ENCODE measurements at regions not wholly inside any gene's neighbourhood (a gene's known extent, or its start where the extent isn't known, plus 50 kb on each side); places are given as distances from the start of the nearest gene placed in this dataset.
"Not testable (repeated sequence)": the region's sequence is repeated elsewhere in the genome, so short reads cannot be mapped to it uniquely, and the experiment has no call there.

DNA sequence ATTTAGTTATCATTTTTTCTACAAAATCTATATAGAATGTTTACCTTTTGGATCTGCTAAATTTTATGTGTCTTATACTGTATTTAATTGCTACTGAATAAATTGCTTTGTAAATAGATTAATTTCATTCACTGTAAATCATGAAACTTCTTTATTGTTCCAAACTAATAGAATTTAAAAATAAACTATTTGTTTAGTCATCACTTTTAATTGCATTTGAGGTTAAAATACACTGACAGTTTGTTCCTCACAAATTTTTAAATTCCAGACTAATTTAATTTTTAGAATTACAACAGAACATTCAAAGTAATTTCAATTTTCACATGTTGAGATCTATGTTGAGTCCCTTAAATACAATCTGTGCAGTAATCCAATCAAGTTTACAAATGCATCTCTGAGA lies 1633.2 kb upstream of the NUDT12 start:
- ATAC-seq = no peak
- Mint-ChIP-seq H3K36me3 (no peaks in the 10 kb centered on the region), H3K27ac (no peak overlapping the region)

GRCh38 chr5:105172918-105173317 lies 1610.3 kb upstream of the NUDT12 start:
- ATAC-seq = no peak
- no peaks in the 10 kb centered on the region for H3K4me1 Mint-ChIP-seq
- peaks cover 2 to 28% (median 11%) of the 10 kb centered on the region in 9 donors for H3K9me3 Mint-ChIP-seq
- no peaks in the 10 kb centered on the region for H3K36me3 Mint-ChIP-seq
- DNase-seq = no peak
- POLR2A ChIA-PET = no interaction called here
- H3K27me3 Mint-ChIP-seq = no peaks in the 10 kb centered on the region
- H3K4me3 Mint-ChIP-seq = no peak overlapping the region
- no peak overlapping the region for H3K27ac Mint-ChIP-seq

More for the DNA sequence above, 1633.2 kb upstream of the NUDT12 start:
- Mint-ChIP-seq H3K27me3 (no peaks in the 10 kb centered on the region), H3K4me1 (no peaks in the 10 kb centered on the region), H3K4me3 (no peak overlapping the region), H3K9me3 (peaks cover 0 to 22% (median 6%) of the 10 kb centered on the region in 9 donors)
- DNase-seq = no peak
- POLR2A ChIA-PET = no interaction called here

GRCh38 chr5:105168806-105169205 lies 1606.2 kb upstream of the NUDT12 start:
- Mint-ChIP-seq H3K27me3 (no peaks in the 10 kb centered on the region), H3K36me3 (no peaks in the 10 kb centered on the region), H3K27ac (no peak overlapping the region), H3K9me3 (peaks cover 2 to 46% (median 13%) of the 10 kb centered on the region in 9 donors), H3K4me1 (no peaks in the 10 kb centered on the region), H3K4me3 (no peak overlapping the region)
- no peak for ATAC-seq
- no peak for DNase-seq
- POLR2A ChIA-PET = no interaction called here

DNA sequence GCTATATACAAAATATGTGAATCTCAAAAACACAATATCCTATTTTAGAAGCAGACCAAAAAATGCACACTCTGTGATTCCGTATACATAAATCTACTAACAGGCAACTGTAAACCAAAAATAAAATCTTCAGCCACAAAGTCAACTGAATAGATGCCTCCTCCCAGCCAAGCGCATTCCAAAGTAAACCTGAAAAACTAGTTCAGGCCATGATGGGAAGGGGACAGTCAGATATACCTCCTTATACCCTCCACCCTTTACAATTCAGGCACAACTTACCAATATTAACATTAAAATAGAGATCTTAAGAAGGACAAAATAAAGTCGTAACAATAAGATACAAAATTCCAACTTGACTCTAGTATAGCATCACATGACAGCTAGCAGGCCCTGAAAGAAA lies 1604.5 kb upstream of the NUDT12 start:
- ATAC-seq = no peak
- Mint-ChIP-seq H3K36me3 (no peaks in the 10 kb centered on the region), H3K9me3 (peaks cover 6 to 56% (median 18%) of the 10 kb centered on the region in 9 donors), H3K27ac (no peak overlapping the region), H3K4me1 (no peaks in the 10 kb centered on the region), H3K4me3 (no peak overlapping the region), H3K27me3 (no peaks in the 10 kb centered on the region)
- DNase-seq = no peak
- POLR2A ChIA-PET = no interaction called here

- peaks cover 13 to 60% (median 22%) of the 10 kb centered on the region in 9 donors for H3K9me3 Mint-ChIP-seq
- no peak overlapping the region for H3K27ac Mint-ChIP-seq
- H3K4me3 Mint-ChIP-seq = no peak overlapping the region
- H3K36me3 Mint-ChIP-seq = no peaks in the 10 kb centered on the region
- no peak for DNase-seq
- POLR2A ChIA-PET = no interaction called here
- H3K4me1 Mint-ChIP-seq = no peaks in the 10 kb centered on the region
- H3K27me3 Mint-ChIP-seq = no peaks in the 10 kb centered on the region
- ATAC-seq = no peak
These were observed 1601.0 kb upstream of the NUDT12 start for GRCh38 chr5:105163547-105163946.

GRCh38 chr5:105162557-105162956 lies 1600.0 kb upstream of the NUDT12 start:
- H3K27ac Mint-ChIP-seq, H3K4me3 Mint-ChIP-seq, ATAC-seq, H3K36me3 Mint-ChIP-seq, DNase-seq, H3K27me3 Mint-ChIP-seq, H3K4me1 Mint-ChIP-seq, POLR2A ChIA-PET: not testable (repeated sequence)
- H3K9me3 Mint-ChIP-seq = peaks cover 13 to 52% (median 19%) of the 10 kb centered on the region in 9 donors

GRCh38 chr5:105158526-105158925 lies 1595.9 kb upstream of the NUDT12 start:
- no peak overlapping the region for H3K4me3 Mint-ChIP-seq
- POLR2A ChIA-PET = no interaction called here
- ATAC-seq = no peak
- no peaks in the 10 kb centered on the region for H3K27me3 Mint-ChIP-seq
- H3K4me1 Mint-ChIP-seq = no peaks in the 10 kb centered on the region
- H3K9me3 Mint-ChIP-seq = peaks cover 9 to 59% (median 24%) of the 10 kb centered on the region in 9 donors
- H3K36me3 Mint-ChIP-seq = no peaks in the 10 kb centered on the region
- DNase-seq = no peak
- H3K27ac Mint-ChIP-seq = no peak overlapping the region

GRCh38 chr5:105150323-105150722 lies 1587.7 kb upstream of the NUDT12 start:
- ATAC-seq = no peak

DNA sequence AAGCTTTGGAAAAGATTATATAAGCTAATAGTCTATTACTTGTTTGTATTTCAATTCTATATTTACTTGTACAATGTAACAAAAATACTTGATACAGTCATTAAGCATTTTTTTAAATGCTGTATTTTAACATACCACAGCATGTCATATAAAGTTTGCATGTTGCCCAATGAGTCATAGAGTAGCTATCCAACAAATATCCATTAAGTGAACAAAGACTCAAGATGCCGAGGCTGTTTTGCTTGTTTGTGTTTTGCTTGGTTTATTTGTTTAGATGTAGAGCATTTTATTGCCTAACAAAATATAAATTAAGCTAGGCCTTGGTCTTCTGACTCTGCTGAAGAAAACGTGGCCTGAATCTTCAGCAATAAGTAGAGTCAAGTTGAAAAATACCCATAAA lies 1584.3 kb upstream of the NUDT12 start:
- Mint-ChIP-seq H3K9me3 (peaks cover 0 to 12% (median 3%) of the 10 kb centered on the region in 9 donors), H3K27ac (no peak overlapping the region), H3K4me1 (no peaks in the 10 kb centered on the region), H3K27me3 (no peaks in the 10 kb centered on the region), H3K4me3 (no peak overlapping the region), H3K36me3 (no peaks in the 10 kb centered on the region)
- POLR2A ChIA-PET = no interaction called here
- ATAC-seq (no peak), DNase-seq (no peak)

More at GRCh38 chr5:105150323-105150722, 1587.7 kb upstream of the NUDT12 start:
- no peak overlapping the region for H3K4me3 Mint-ChIP-seq
- DNase-seq = no peak
- no peaks in the 10 kb centered on the region for H3K27me3 Mint-ChIP-seq
- POLR2A ChIA-PET = no interaction called here
- H3K27ac Mint-ChIP-seq = no peak overlapping the region
- peaks cover 1 to 30% (median 12%) of the 10 kb centered on the region in 9 donors for H3K9me3 Mint-ChIP-seq
- no peaks in the 10 kb centered on the region for H3K4me1 Mint-ChIP-seq
- no peaks in the 10 kb centered on the region for H3K36me3 Mint-ChIP-seq

DNA sequence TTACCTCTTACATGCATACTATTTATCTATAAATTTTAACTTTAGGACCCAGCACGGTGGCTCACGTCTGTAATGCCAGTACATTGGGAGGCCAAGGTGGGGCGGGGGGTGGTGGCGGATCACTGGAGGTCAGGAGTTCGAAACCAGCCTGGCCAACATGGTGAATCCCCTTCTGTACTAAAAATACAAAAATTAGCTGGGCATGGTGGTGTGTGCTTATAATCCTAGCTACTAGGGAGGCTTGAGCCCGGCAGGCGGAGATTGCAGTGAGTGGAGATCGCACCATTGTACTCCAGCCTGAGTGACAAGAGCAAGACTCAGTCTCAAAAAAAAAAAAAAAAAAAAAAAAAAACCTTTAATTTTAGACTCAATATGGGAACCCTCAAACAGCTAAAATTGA lies 1582.6 kb upstream of the NUDT12 start:
- ATAC-seq (no peak), DNase-seq (peak in 1 of 10 donors; percentile 38)
- Mint-ChIP-seq H3K4me1 (no peaks in the 10 kb centered on the region), H3K36me3 (no peaks in the 10 kb centered on the region), H3K4me3 (no peak overlapping the region), H3K9me3 (peaks cover 0 to 9% (median under 1%) of the 10 kb centered on the region in 9 donors), H3K27me3 (no peaks in the 10 kb centered on the region), H3K27ac (no peak overlapping the region)
- POLR2A ChIA-PET = no interaction called here

DNA sequence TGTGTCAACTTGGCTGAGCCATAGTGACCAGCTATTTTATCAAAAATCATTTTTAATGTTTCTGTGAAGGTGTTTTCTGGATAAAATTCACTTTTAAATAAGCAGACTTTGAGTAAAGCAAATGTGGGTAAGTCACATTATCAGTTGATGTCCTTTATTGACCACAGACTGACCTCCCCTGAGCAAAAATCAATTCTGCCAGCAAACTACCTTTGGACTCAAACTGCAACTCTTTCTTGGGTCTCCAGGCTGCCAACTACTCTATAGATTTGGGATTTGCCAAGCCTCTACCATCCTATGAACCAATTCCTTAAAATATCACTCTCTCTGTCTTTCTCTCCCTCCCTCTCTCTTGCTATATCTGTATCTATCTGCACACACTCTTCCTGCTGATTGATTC lies 1571.7 kb upstream of the NUDT12 start:
- H3K36me3 Mint-ChIP-seq = no peaks in the 10 kb centered on the region
- ATAC-seq = no peak
- no peak overlapping the region for H3K27ac Mint-ChIP-seq
- DNase-seq = no peak
- no peaks in the 10 kb centered on the region for H3K27me3 Mint-ChIP-seq
- H3K4me3 Mint-ChIP-seq = no peak overlapping the region
- POLR2A ChIA-PET = no interaction called here
- H3K4me1 Mint-ChIP-seq = no peaks in the 10 kb centered on the region
- H3K9me3 Mint-ChIP-seq = peaks cover 0 to 28% (median 15%) of the 10 kb centered on the region in 9 donors

GRCh38 chr5:105133087-105133486 lies 1570.5 kb upstream of the NUDT12 start:
- Mint-ChIP-seq H3K36me3 (no peaks in the 10 kb centered on the region), H3K27me3 (no peaks in the 10 kb centered on the region), H3K9me3 (peaks cover 0 to 28% (median 18%) of the 10 kb centered on the region in 9 donors), H3K4me1 (no peaks in the 10 kb centered on the region), H3K27ac (no peak overlapping the region), H3K4me3 (no peak overlapping the region)
- POLR2A ChIA-PET = no interaction called here
- ATAC-seq (no peak), DNase-seq (no peak)

- Mint-ChIP-seq H3K9me3 (peaks cover 0 to 30% (median 21%) of the 10 kb centered on the region in 9 donors), H3K27me3 (no peaks in the 10 kb centered on the region), H3K36me3 (no peaks in the 10 kb centered on the region), H3K4me1 (peaks cover 0 to 2% (median 0%) of the 10 kb centered on the region in 4 donors), H3K27ac (no peak overlapping the region), H3K4me3 (no peak overlapping the region)
- POLR2A ChIA-PET = no interaction called here
- no peak for DNase-seq
- ATAC-seq = no peak
These were observed 1570.0 kb upstream of the NUDT12 start for GRCh38 chr5:105132581-105132980.

DNA sequence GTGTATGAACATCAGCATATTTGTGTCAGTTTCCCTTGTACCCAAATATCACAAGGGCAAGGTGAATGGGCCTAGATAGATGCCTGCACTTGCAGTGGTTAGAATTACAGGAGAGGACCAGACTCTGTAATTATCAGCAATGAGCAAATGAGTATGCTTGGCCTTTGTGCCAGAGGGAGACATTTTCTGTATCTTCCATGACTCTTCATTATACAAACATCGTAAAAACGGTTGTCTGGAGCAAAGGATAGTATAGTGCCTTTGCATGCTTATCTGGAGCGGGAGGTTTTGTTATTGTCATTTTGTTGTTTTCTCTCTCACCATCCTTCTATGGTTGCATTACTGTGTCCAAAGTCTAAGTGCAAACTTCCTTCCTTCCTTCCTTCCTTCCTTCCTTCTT lies 1568.5 kb upstream of the NUDT12 start:
- no peaks in the 10 kb centered on the region for H3K36me3 Mint-ChIP-seq
- no peaks in the 10 kb centered on the region for H3K27me3 Mint-ChIP-seq
- H3K27ac Mint-ChIP-seq = no peak overlapping the region
- POLR2A ChIA-PET = no interaction called here
- ATAC-seq (no peak), DNase-seq (no peak)
- peaks cover 0 to 34% (median 16%) of the 10 kb centered on the region in 9 donors for H3K9me3 Mint-ChIP-seq
- H3K4me3 Mint-ChIP-seq = no peak overlapping the region
- H3K4me1 Mint-ChIP-seq = peaks cover 0 to 2% (median 0%) of the 10 kb centered on the region in 4 donors

Data from naive thymus-derived CD8-positive, alpha-beta T cell (primary cell).